ENCODE measurements at regions not wholly inside any gene's neighbourhood (a gene's known extent, or its start where the extent isn't known, plus 50 kb on each side); places are given as distances from the start of the nearest gene placed in this dataset.

- no peak overlapping the region for H3K4me2 ChIP-seq
- Mint-ChIP-seq H3K36me3 (peaks cover 2% of the 10 kb centered on the region), H3K4me3 (no peak overlapping the region), H3K27ac (peak overlapping the region; percentile 36), H3K4me1 (peaks cover 61% of the 10 kb centered on the region), H3K9me3 (peaks cover 5% of the 10 kb centered on the region), H3K27me3 (ENCODE audit: insufficient read depth, low read depth) (peaks cover 27% of the 10 kb centered on the region)
- H3K79me2 ChIP-seq (ENCODE audit: low read depth) = no peaks in the 10 kb centered on the region
- no peaks in the 10 kb centered on the region for H3K27me3 ChIP-seq
- no peak overlapping the region for H2AFZ ChIP-seq (replicated peaks)
- H3K9me3 ChIP-seq (ENCODE audit: low read depth) = no peaks in the 10 kb centered on the region
- H3K4me1 ChIP-seq = peaks cover 14% of the 10 kb centered on the region
- no peaks in the 10 kb centered on the region for H4K20me1 ChIP-seq (ENCODE audit: low read depth)
- no peak for TF ChIP-seq CTCF (IDR thresholded peaks at IDR 0.05)
- no peak for TF ChIP-seq EZH2 (IDR thresholded peaks at IDR 0.05)
- no peak for TF ChIP-seq EZH2phosphoT487 (IDR thresholded peaks at IDR 0.05)
- H3K27ac ChIP-seq = no peak overlapping the region
- no peak for DNase-seq (ENCODE audit: low spot score)
- H3K4me3 ChIP-seq = no peak overlapping the region
- no peak overlapping the region for H3K9ac ChIP-seq
- no peaks in the 10 kb centered on the region for H3K36me3 ChIP-seq
- H3F3A ChIP-seq (ENCODE audit: low read depth) = peaks cover 7% of the 10 kb centered on the region
These were observed 95.4 kb downstream of the RHOB start for GRCh38 chr2:20542269-20542668.

- no peak overlapping the region for H3K27ac ChIP-seq
- H3K27ac Mint-ChIP-seq = peak overlapping the region; percentile 36
These were observed 96.0 kb downstream of the RHOB start for GRCh38 chr2:20542746-20543468.

GRCh38 chr2:20543469-20544152 is 96.7 kb downstream of the RHOB start:
- Histone ChIP-seq H3F3A (ENCODE audit: low read depth) (no peaks in the 10 kb centered on the region), H2AFZ (replicated peaks) (no peak overlapping the region), H3K36me3 (no peaks in the 10 kb centered on the region), H3K4me1 (peaks cover under 1% of the 10 kb centered on the region), H3K9ac (no peak overlapping the region), H4K20me1 (ENCODE audit: low read depth) (no peaks in the 10 kb centered on the region), H3K4me3 (no peak overlapping the region), H3K27me3 (no peaks in the 10 kb centered on the region), H3K4me2 (no peak overlapping the region), H3K79me2 (ENCODE audit: low read depth) (no peaks in the 10 kb centered on the region), H3K9me3 (ENCODE audit: low read depth) (no peaks in the 10 kb centered on the region), H3K27ac (no peak overlapping the region)
- peaks cover 5% of the 10 kb centered on the region for H3K9me3 Mint-ChIP-seq
- no peak overlapping the region for H3K27ac Mint-ChIP-seq
- no peak overlapping the region for H3K4me3 Mint-ChIP-seq
- H3K36me3 Mint-ChIP-seq = peaks cover 2% of the 10 kb centered on the region
- peaks cover 21% of the 10 kb centered on the region for H3K27me3 Mint-ChIP-seq (ENCODE audit: insufficient read depth, low read depth)
- no peak for DNase-seq (ENCODE audit: low spot score)
- TF ChIP-seq CTCF (IDR thresholded peaks at IDR 0.05) (no peak), EZH2phosphoT487 (IDR thresholded peaks at IDR 0.05) (no peak), EZH2 (IDR thresholded peaks at IDR 0.05) (no peak)
- peaks cover 48% of the 10 kb centered on the region for H3K4me1 Mint-ChIP-seq

More at GRCh38 chr2:20542746-20543468, 96.0 kb downstream of the RHOB start:
- no peak overlapping the region for H3K4me2 ChIP-seq
- H3K4me3 Mint-ChIP-seq = no peak overlapping the region
- peaks cover 5% of the 10 kb centered on the region for H3K9me3 Mint-ChIP-seq
- no peaks in the 10 kb centered on the region for H3K36me3 ChIP-seq
- H2AFZ ChIP-seq (replicated peaks) = no peak overlapping the region
- peaks cover 7% of the 10 kb centered on the region for H3K4me1 ChIP-seq
- no peaks in the 10 kb centered on the region for H3K79me2 ChIP-seq (ENCODE audit: low read depth)
- no peak overlapping the region for H3K4me3 ChIP-seq
- TF ChIP-seq CTCF (IDR thresholded peaks at IDR 0.05) (no peak), EZH2phosphoT487 (IDR thresholded peaks at IDR 0.05) (no peak), EZH2 (IDR thresholded peaks at IDR 0.05) (no peak)
- H3K36me3 Mint-ChIP-seq = peaks cover 2% of the 10 kb centered on the region
- H3K9me3 ChIP-seq (ENCODE audit: low read depth) = no peaks in the 10 kb centered on the region
- H4K20me1 ChIP-seq (ENCODE audit: low read depth) = no peaks in the 10 kb centered on the region
- peaks cover 24% of the 10 kb centered on the region for H3K27me3 Mint-ChIP-seq (ENCODE audit: insufficient read depth, low read depth)
- no peaks in the 10 kb centered on the region for H3K27me3 ChIP-seq
- H3F3A ChIP-seq (ENCODE audit: low read depth) = peaks cover under 1% of the 10 kb centered on the region
- H3K4me1 Mint-ChIP-seq = peaks cover 55% of the 10 kb centered on the region
- no peak for DNase-seq (ENCODE audit: low spot score)
- H3K9ac ChIP-seq = no peak overlapping the region

Data from neural progenitor cell (in vitro differentiated cells).